GM06990 (cell line): ENCODE measurements at regions not wholly inside any gene's neighbourhood (a gene's known extent, or its start where the extent isn't known, plus 50 kb on each side); places are given as distances from the start of the nearest gene placed in this dataset.

Experiments used
- DNase-seq: peaks from one replicate; pipeline ENCODE4 v3.0.0-alpha.2; 2011; ENCODE audit not compliant: insufficient read length; ENCODE audit errors: extremely low read depth
- H3K27me3 ChIP-seq: replicated peaks from 2 replicates; pipeline ENCODE4 v1.6.0; 2011; ENCODE audit warnings: low read length; ENCODE audit not compliant: control insufficient read depth, insufficient read depth
- H3K36me3 ChIP-seq: 2 replicates; pipeline ENCODE4 v1.5.1; 2011; ENCODE audit warnings: low read length; ENCODE audit not compliant: control insufficient read depth, insufficient read depth
- H3K4me3 ChIP-seq: replicated peaks from 2 replicates; pipeline ENCODE4 v1.5.1; 2011; ENCODE audit warnings: low read depth, mild to moderate bottlenecking, control low read depth, low read length
- CTCF ChIP-seq: IDR thresholded peaks from 2 replicates; pipeline ENCODE4 v1.5.1; 2011; ENCODE audit warnings: low read length, control low read depth, mild to moderate bottlenecking, inconsistent platforms; ENCODE audit not compliant: insufficient read depth, poor library complexity, severe bottlenecking

DNA sequence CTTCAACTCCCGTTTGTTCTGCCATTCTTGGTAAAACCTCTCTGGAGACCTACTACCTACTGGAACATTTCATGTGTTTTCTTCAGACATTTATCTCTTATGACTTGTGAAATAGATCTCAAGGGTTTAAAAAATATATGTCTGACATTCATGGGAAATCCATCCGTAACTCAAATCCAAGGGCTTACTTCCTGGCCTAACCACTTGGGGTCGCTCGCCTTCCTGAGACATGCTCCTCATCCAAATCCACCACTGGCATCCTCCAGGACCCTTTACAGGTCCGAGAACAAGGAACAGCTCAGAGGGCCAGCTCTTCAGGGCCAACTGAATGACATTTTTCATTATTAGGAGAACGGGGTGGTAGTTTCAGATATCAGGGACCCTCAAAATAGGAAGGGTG is 235.1 kb upstream of the TUT7 start:
- TF ChIP-seq CTCF = peak; percentile 10
- Histone ChIP-seq H3K36me3 (no peaks in the 10 kb centered on the region), H3K4me3 (no peak overlapping the region), H3K27me3 (no peaks in the 10 kb centered on the region; the same call in 1 of the 2 replicates)
- no peak for DNase-seq

DNA sequence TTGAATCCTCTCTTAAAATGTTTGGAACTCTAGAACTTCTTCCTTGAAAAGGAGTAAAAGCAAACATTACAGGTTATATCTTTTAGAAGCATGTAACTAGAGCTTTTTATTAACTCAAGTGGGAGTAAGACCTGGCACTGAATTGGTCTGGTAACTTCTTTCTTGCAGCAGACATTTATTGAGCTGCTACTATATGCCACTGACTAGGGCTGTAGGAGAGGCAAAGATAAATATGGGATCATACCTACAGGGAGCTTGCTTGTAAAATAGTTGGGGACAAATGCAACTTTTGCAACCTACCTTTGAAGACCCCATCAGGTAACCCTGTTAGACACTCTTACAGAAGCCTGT is 231.9 kb upstream of the TUT7 start:
- no peak for TF ChIP-seq CTCF

DNA sequence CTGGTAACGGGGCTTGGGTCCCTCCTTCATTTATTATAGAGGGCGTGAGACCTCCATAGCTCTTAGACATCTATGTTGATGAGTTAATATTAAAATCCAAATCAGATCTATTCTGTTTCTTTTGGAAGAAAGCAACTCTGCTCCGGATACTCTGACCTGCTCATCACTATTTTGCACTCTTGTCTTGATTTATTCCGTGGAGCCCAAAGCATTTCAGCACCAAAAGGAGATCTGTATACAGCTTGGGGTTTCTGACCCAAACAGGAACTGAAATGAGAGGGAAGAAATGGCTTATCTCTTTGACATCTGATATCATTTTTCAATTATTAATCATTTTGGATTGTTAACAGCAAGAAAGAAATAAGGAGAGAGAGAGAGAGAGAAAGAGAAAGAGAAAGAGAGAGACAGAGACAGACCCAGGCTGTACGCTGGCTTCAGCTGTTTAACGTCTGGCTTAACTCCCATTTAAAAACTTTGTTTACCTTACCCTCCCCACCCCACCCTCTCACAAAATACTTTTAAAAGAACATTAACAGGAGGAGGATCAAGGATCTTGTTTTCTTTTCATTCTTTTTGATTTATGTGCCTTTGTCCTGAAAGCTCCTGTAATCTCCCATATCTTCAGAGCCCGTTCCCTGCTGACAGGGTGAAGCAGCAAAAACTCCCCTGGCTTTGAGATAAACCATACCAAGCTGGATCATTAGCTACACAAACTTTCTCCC is 231.4 kb upstream of the TUT7 start:
- no peak for TF ChIP-seq CTCF
- Histone ChIP-seq H3K27me3 (no peaks in the 10 kb centered on the region; the same call in 1 of the 2 replicates), H3K4me3 (no peak overlapping the region), H3K36me3 (no peaks in the 10 kb centered on the region)
- DNase-seq = no peak

More for the DNA sequence above, 231.9 kb upstream of the TUT7 start:
- no peak overlapping the region for H3K4me3 ChIP-seq
- no peak for DNase-seq
- H3K27me3 ChIP-seq = no peaks in the 10 kb centered on the region; the same call in 1 of the 2 replicates
- no peaks in the 10 kb centered on the region for H3K36me3 ChIP-seq

DNA sequence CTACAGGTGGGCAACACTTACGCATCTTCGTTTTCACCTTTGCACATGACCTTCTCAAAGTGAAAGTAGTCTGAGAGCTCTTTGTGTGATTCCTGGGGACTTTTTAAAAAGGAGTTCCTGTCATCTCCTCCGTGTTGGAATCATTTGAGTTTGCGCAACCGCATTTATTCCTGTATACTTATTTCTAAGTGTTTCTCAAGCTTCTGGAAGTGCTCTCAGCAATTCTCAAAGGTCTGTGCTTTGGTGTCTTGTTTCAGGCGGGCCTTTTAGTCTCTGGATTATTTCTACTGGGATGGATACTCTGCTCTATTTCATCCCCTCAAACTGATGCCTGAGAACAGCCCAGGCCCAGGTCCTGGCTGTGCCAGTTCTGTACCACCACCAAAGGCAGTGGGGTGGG is 226.5 kb upstream of the TUT7 start:
- TF ChIP-seq CTCF = no peak
- no peak for DNase-seq
- no peaks in the 10 kb centered on the region for H3K36me3 ChIP-seq
- H3K27me3 ChIP-seq = no peaks in the 10 kb centered on the region
- H3K4me3 ChIP-seq = no peak overlapping the region

- TF ChIP-seq CTCF = no peak
- Histone ChIP-seq H3K4me3 (no peak overlapping the region), H3K27me3 (no peaks in the 10 kb centered on the region), H3K36me3 (no peaks in the 10 kb centered on the region)
- DNase-seq = no peak
Measured at GRCh38 chr9:86578722-86579121, 224.5 kb upstream of the TUT7 start.
